Upper lobe of left lung (tissue), 6 donors: ENCODE measurements at regions not wholly inside any gene's neighbourhood (a gene's known extent, or its start where the extent isn't known, plus 50 kb on each side); places are given as distances from the start of the nearest gene placed in this dataset.

Experiments used
- ATAC-seq, 2 donors: fragments of 200-7000 bp; cut with Tn5 transposase; one replicate each; pipeline ENCODE4 v1.9.1; 2022; ENCODE audit warnings: mild to moderate bottlenecking in 2 of 2, moderate library complexity in 2 of 2; ENCODE audit not compliant: low FRiP score in 2 of 2
- DNase-seq, 2 donors: peaks; one replicate each; pipeline ENCODE4 v3.0.0-alpha.2; 2019 to 2020
- H3K27ac ChIP-seq, 4 donors: fragments of 200-600 bp; sonication (generic); one replicate each; pipeline ENCODE4 v1.5.1; 2016 to 2019
- H3K27me3 ChIP-seq, 4 donors: fragments of 200-600 bp; sonication (generic); one replicate each; pipeline ENCODE4 v1.5.1; 2017 to 2019
- H3K36me3 ChIP-seq, 4 donors: fragments of 200-600 bp; sonication (generic); one replicate each; pipeline ENCODE4 v1.5.1; 2016 to 2019
- H3K4me1 ChIP-seq, 4 donors: fragments of 200-600 bp; sonication (generic); one replicate each; pipeline ENCODE4 v1.5.1; 2018 to 2019
- H3K4me3 ChIP-seq, 4 donors: fragments of 200-600 bp; sonication (generic); one replicate each; pipeline ENCODE4 v1.5.1; 2017 to 2019; ENCODE audit warnings: mild to moderate bottlenecking in 2 of 4, moderate library complexity in 1 of 4
- H3K9me3 ChIP-seq, 4 donors: fragments of 200-600 bp; sonication (generic); one replicate each; pipeline ENCODE4 v1.5.1; 2018 to 2019
- CTCF ChIP-seq, 6 experiments: fragments of 450-650 bp in 4 of 6; fragments of 200-600 bp in 2 of 6; sonication (generic) in 2 of 6; IDR thresholded peaks; one replicate each; pipeline ENCODE4 v1.5.1; 2016 to 2019; ENCODE audit warnings: antibody characterized with exemption in 6 of 6
- EP300 ChIP-seq, 4 donors: sonication (generic); formaldehyde crosslinking; IDR thresholded peaks; one replicate each; pipeline ENCODE4 v1.5.1; 2017; ENCODE audit warnings: antibody characterized with exemption in 4 of 4, control low read depth in 2 of 4
- POLR2A ChIP-seq, 4 donors: fragments of 450-650 bp; IDR thresholded peaks; one replicate each; pipeline ENCODE4 v1.5.1; 2016 to 2017; ENCODE audit warnings: antibody characterized with exemption in 4 of 4, mild to moderate bottlenecking in 2 of 4
- POLR2AphosphoS5 ChIP-seq, 2 donors: sonication (generic); formaldehyde crosslinking; IDR thresholded peaks; one replicate each; pipeline ENCODE4 v1.5.1; 2017; ENCODE audit warnings: antibody characterized with exemption in 2 of 2
- WGBS, 2 donors: methylation state at CpG; one replicate each; pipeline ENCODE4 v1.1.5; 2017 to 2018; 5-methylcytosine and 5-hydroxymethylcytosine counted together
- donor health status: DM: no; HTN: no; CAD: no; lungs with moderate emphysema.
- donor health status: DM: no; HTN: yes; CAD: no; lungs with severe emphysema.

GRCh38 chr14:105898482-105899010 lies 372.2 kb downstream of the TMEM121 start:
- no peak for ATAC-seq
- TF ChIP-seq EP300 (IDR thresholded peaks at IDR 0.05) (no peak), CTCF (IDR thresholded peaks at IDR 0.05) (no peak), POLR2A (IDR thresholded peaks at IDR 0.05) (no peak), POLR2AphosphoS5 (IDR thresholded peaks at IDR 0.05) (no peak)
- Histone ChIP-seq H3K4me1 (no peaks in the 10 kb centered on the region), H3K4me3 (no peak overlapping the region), H3K9me3 (no peaks in the 10 kb centered on the region), H3K27ac (no peak overlapping the region), H3K27me3 (no peaks in the 10 kb centered on the region), H3K36me3 (no peaks in the 10 kb centered on the region)
- DNase-seq, result peak in 1 of 2 donors; percentile 34
- 75 to 80% methylated on average over 5 to 11 of the region's 11 CpGs for WGBS, 2 donors

GRCh38 chr14:105899071-105899641 lies 372.8 kb downstream of the TMEM121 start:
- no peak for TF ChIP-seq CTCF (IDR thresholded peaks at IDR 0.05)
- TF ChIP-seq POLR2AphosphoS5 (IDR thresholded peaks at IDR 0.05), result no peak
- TF ChIP-seq EP300 (IDR thresholded peaks at IDR 0.05), result no peak
- no peak for TF ChIP-seq POLR2A (IDR thresholded peaks at IDR 0.05)
- Histone ChIP-seq H3K27ac (no peak overlapping the region), H3K27me3 (no peaks in the 10 kb centered on the region), H3K36me3 (no peaks in the 10 kb centered on the region), H3K4me3 (no peak overlapping the region), H3K4me1 (no peaks in the 10 kb centered on the region), H3K9me3 (no peaks in the 10 kb centered on the region)
- DNase-seq (peak in 1 of 2 donors; percentile 31), ATAC-seq (no peak)
- WGBS, 2 donors, result 54% methylated on average over 8 of the region's 9 CpGs; no CpG with 5 or more reads in 1 of the 2 donors

GRCh38 chr14:105899657-105900397 lies 373.4 kb downstream of the TMEM121 start:
- no peak for TF ChIP-seq POLR2A (IDR thresholded peaks at IDR 0.05)
- no peak for TF ChIP-seq EP300 (IDR thresholded peaks at IDR 0.05)
- TF ChIP-seq POLR2AphosphoS5 (IDR thresholded peaks at IDR 0.05), result no peak
- no peak for TF ChIP-seq CTCF (IDR thresholded peaks at IDR 0.05)
- no peaks in the 10 kb centered on the region for H3K36me3 ChIP-seq
- ATAC-seq, result no peak
- DNase-seq, result peak in 1 of 2 donors; percentile 20
- H3K9me3 ChIP-seq, result no peaks in the 10 kb centered on the region
- H3K27ac ChIP-seq, result no peak overlapping the region
- H3K27me3 ChIP-seq, result no peaks in the 10 kb centered on the region
- no peak overlapping the region for H3K4me3 ChIP-seq
- WGBS, 2 donors, result 64 to 72% methylated on average over 6 to 10 of the region's 11 CpGs
- no peaks in the 10 kb centered on the region for H3K4me1 ChIP-seq

DNA sequence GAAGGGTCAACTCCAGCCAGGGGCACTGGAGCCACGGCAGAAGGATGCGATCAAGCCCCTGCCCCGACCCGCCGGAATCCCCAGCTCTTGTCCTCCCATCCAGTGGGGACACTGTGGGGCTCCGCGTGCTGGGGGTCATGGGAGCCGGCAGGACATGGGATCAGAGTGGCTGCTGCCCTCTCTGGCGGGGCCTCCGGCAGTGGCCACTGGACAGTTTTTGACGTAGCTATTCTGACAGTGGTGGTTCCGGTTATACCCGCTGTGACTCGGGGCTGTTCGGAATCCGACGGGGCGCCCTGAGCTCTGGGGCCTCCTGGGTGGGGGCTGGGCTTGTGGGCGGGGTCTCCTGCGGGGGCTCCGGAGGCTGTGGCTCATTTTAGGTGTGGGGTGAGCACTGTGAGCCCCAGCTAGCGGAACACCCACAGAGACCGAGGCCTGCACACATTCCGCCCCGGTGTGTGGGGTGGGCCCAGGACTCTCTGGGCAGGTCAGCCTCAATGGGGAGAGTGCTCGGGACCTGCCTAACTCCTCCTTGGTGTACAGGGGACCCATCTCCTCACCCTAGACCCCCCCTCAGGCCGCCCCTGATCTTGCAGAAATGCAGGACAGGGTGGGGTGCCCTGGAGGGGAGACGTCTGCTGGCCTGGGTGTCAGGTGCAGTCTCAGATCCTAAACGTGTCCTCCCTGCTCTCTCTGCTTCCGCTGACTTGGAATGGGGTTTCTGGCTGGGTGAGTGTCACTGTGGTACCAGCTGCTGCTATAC lies 374.2 kb downstream of the TMEM121 start:
- H3K4me3 ChIP-seq, result no peak overlapping the region
- no peaks in the 10 kb centered on the region for H3K9me3 ChIP-seq
- H3K36me3 ChIP-seq, result no peaks in the 10 kb centered on the region
- no peaks in the 10 kb centered on the region for H3K4me1 ChIP-seq
- no peak overlapping the region for H3K27ac ChIP-seq
- no peaks in the 10 kb centered on the region for H3K27me3 ChIP-seq
- DNase-seq (peak in 1 of 2 donors; percentile 66), ATAC-seq (no peak)
- WGBS, 2 donors, result 69 to 86% methylated on average over 15 to 25 of the region's 30 CpGs
- no peak for TF ChIP-seq POLR2A (IDR thresholded peaks at IDR 0.05)
- TF ChIP-seq EP300 (IDR thresholded peaks at IDR 0.05), result no peak
- no peak for TF ChIP-seq POLR2AphosphoS5 (IDR thresholded peaks at IDR 0.05)
- TF ChIP-seq CTCF (IDR thresholded peaks at IDR 0.05), result no peak
